ENCODE measurements at regions not wholly inside any gene's neighbourhood (a gene's known extent, or its start where the extent isn't known, plus 50 kb on each side); places are given as distances from the start of the nearest gene placed in this dataset.
"Not testable (repeated sequence)": the region's sequence is repeated elsewhere in the genome, so short reads cannot be mapped to it uniquely, and the experiment has no call there.

GRCh38 chrX:131595120-131595519 lies 51.2 kb downstream of the OR13H1 start:
- Mint-ChIP-seq H3K4me1 (no peaks in the 10 kb centered on the region), H3K4me3 (no peak overlapping the region), H3K36me3 (no peaks in the 10 kb centered on the region), H3K27me3 (no peaks in the 10 kb centered on the region), H3K9me3 (no peaks in the 10 kb centered on the region), H3K27ac (no peak overlapping the region)
- CTCF ChIA-PET: no interaction called here
- DNase-seq: no peak

GRCh38 chrX:131607792-131608369 lies 64.0 kb downstream of the OR13H1 start:
- no peaks in the 10 kb centered on the region for H3K36me3 Mint-ChIP-seq
- H3K4me1 Mint-ChIP-seq: no peaks in the 10 kb centered on the region
- H3K9me3 Mint-ChIP-seq: no peaks in the 10 kb centered on the region
- CTCF ChIA-PET: no interaction called here
- no peak overlapping the region for H3K27ac Mint-ChIP-seq
- no peaks in the 10 kb centered on the region for H3K27me3 Mint-ChIP-seq
- no peak overlapping the region for H3K4me3 Mint-ChIP-seq
- DNase-seq: no peak

- H3K27ac Mint-ChIP-seq: no peak overlapping the region
- H3K4me1 Mint-ChIP-seq: no peaks in the 10 kb centered on the region
- no peaks in the 10 kb centered on the region for H3K27me3 Mint-ChIP-seq
- no peaks in the 10 kb centered on the region for H3K9me3 Mint-ChIP-seq
- no peak for DNase-seq
- CTCF ChIA-PET: no interaction called here
- no peaks in the 10 kb centered on the region for H3K36me3 Mint-ChIP-seq
- H3K4me3 Mint-ChIP-seq: no peak overlapping the region
Measured at GRCh38 chrX:131609480-131609879, 65.6 kb downstream of the OR13H1 start.

- H3K36me3 Mint-ChIP-seq: no peaks in the 10 kb centered on the region
- H3K9me3 Mint-ChIP-seq: no peaks in the 10 kb centered on the region
- no peak for DNase-seq
- no peaks in the 10 kb centered on the region for H3K27me3 Mint-ChIP-seq
- CTCF ChIA-PET: no interaction called here
- no peak overlapping the region for H3K27ac Mint-ChIP-seq
- H3K4me3 Mint-ChIP-seq: no peak overlapping the region
- H3K4me1 Mint-ChIP-seq: no peaks in the 10 kb centered on the region
Measured at GRCh38 chrX:131613260-131613659, 69.4 kb downstream of the OR13H1 start.

- no peaks in the 10 kb centered on the region for H3K4me1 Mint-ChIP-seq
- no peak overlapping the region for H3K27ac Mint-ChIP-seq
- no peaks in the 10 kb centered on the region for H3K36me3 Mint-ChIP-seq
- H3K27me3 Mint-ChIP-seq: no peaks in the 10 kb centered on the region
- no peak for DNase-seq
- CTCF ChIA-PET: no interaction called here
- no peak overlapping the region for H3K4me3 Mint-ChIP-seq
- no peaks in the 10 kb centered on the region for H3K9me3 Mint-ChIP-seq
Measured at GRCh38 chrX:131614241-131614640, 70.4 kb downstream of the OR13H1 start.

- no peak overlapping the region for H3K27ac Mint-ChIP-seq
- DNase-seq: no peak
Measured at GRCh38 chrX:131617182-131617581, 73.3 kb downstream of the OR13H1 start.

GRCh38 chrX:131621650-131622049 lies 77.8 kb downstream of the OR13H1 start:
- Mint-ChIP-seq H3K27ac (no peak overlapping the region), H3K27me3 (peaks cover 1% of the 10 kb centered on the region), H3K36me3 (no peaks in the 10 kb centered on the region), H3K9me3 (no peaks in the 10 kb centered on the region), H3K4me3 (no peak overlapping the region), H3K4me1 (no peaks in the 10 kb centered on the region)
- CTCF ChIA-PET: no interaction called here
- no peak for DNase-seq

More at GRCh38 chrX:131617182-131617581, 73.3 kb downstream of the OR13H1 start:
- H3K4me1 Mint-ChIP-seq: no peaks in the 10 kb centered on the region
- H3K27me3 Mint-ChIP-seq: no peaks in the 10 kb centered on the region
- CTCF ChIA-PET: no interaction called here
- no peaks in the 10 kb centered on the region for H3K36me3 Mint-ChIP-seq
- no peak overlapping the region for H3K4me3 Mint-ChIP-seq
- no peaks in the 10 kb centered on the region for H3K9me3 Mint-ChIP-seq

- no peak overlapping the region for H3K27ac Mint-ChIP-seq
- H3K4me1 Mint-ChIP-seq: no peaks in the 10 kb centered on the region
- CTCF ChIA-PET: no interaction called here
- peaks cover 8% of the 10 kb centered on the region for H3K27me3 Mint-ChIP-seq
- H3K4me3 Mint-ChIP-seq: no peak overlapping the region
- DNase-seq: no peak
- no peaks in the 10 kb centered on the region for H3K9me3 Mint-ChIP-seq
- H3K36me3 Mint-ChIP-seq: no peaks in the 10 kb centered on the region
Measured at GRCh38 chrX:131626681-131627296, 82.9 kb downstream of the OR13H1 start.

GRCh38 chrX:131630534-131630933 lies 86.7 kb downstream of the OR13H1 start:
- Mint-ChIP-seq H3K9me3 (no peaks in the 10 kb centered on the region), H3K4me3 (no peak overlapping the region), H3K4me1 (no peaks in the 10 kb centered on the region), H3K27me3 (peaks cover 8% of the 10 kb centered on the region), H3K27ac (no peak overlapping the region), H3K36me3 (no peaks in the 10 kb centered on the region)
- DNase-seq: no peak
- CTCF ChIA-PET: no interaction called here

GRCh38 chrX:131633285-131633917 lies 89.5 kb downstream of the OR13H1 start:
- Mint-ChIP-seq H3K36me3 (no peaks in the 10 kb centered on the region), H3K9me3 (no peaks in the 10 kb centered on the region), H3K27ac (no peak overlapping the region), H3K27me3 (no peaks in the 10 kb centered on the region), H3K4me1 (no peaks in the 10 kb centered on the region), H3K4me3 (no peak overlapping the region)
- CTCF ChIA-PET: interaction anchor here (0.5 to 1.1 kb wide), 5 partner anchors 9 to 638 kb away, joined by 3 to 4 read pairs (median 3); no protein-coding TSS in a partner anchor
- peak; percentile 50 for DNase-seq

GRCh38 chrX:131634900-131635299 lies 91.0 kb downstream of the OR13H1 start:
- H3K36me3 Mint-ChIP-seq: no peaks in the 10 kb centered on the region
- DNase-seq: no peak
- CTCF ChIA-PET: no interaction called here
- H3K27ac Mint-ChIP-seq: no peak overlapping the region
- no peak overlapping the region for H3K4me3 Mint-ChIP-seq
- no peaks in the 10 kb centered on the region for H3K9me3 Mint-ChIP-seq
- H3K4me1 Mint-ChIP-seq: no peaks in the 10 kb centered on the region
- no peaks in the 10 kb centered on the region for H3K27me3 Mint-ChIP-seq

- no peak for DNase-seq
- H3K4me3 Mint-ChIP-seq: no peak overlapping the region
- no peaks in the 10 kb centered on the region for H3K27me3 Mint-ChIP-seq
- CTCF ChIA-PET: no interaction called here
- H3K27ac Mint-ChIP-seq: no peak overlapping the region
- H3K4me1 Mint-ChIP-seq: no peaks in the 10 kb centered on the region
- no peaks in the 10 kb centered on the region for H3K9me3 Mint-ChIP-seq
- H3K36me3 Mint-ChIP-seq: no peaks in the 10 kb centered on the region
Measured at GRCh38 chrX:131646106-131646505, 102.2 kb downstream of the OR13H1 start.

- H3K27me3 Mint-ChIP-seq: no peaks in the 10 kb centered on the region
- DNase-seq: no peak
- no peaks in the 10 kb centered on the region for H3K4me1 Mint-ChIP-seq
- H3K36me3 Mint-ChIP-seq: no peaks in the 10 kb centered on the region
- H3K9me3 Mint-ChIP-seq: no peaks in the 10 kb centered on the region
- no peak overlapping the region for H3K27ac Mint-ChIP-seq
- CTCF ChIA-PET: no interaction called here
- H3K4me3 Mint-ChIP-seq: no peak overlapping the region
Measured at GRCh38 chrX:131649741-131650140, 105.9 kb downstream of the OR13H1 start.

GRCh38 chrX:131650637-131651410 lies 107.0 kb downstream of the OR13H1 start:
- Mint-ChIP-seq H3K4me3 (no peak overlapping the region), H3K9me3 (no peaks in the 10 kb centered on the region), H3K36me3 (no peaks in the 10 kb centered on the region), H3K4me1 (no peaks in the 10 kb centered on the region), H3K27me3 (no peaks in the 10 kb centered on the region), H3K27ac (no peak overlapping the region)
- DNase-seq: no peak
- CTCF ChIA-PET: interaction anchor here (1.0 kb wide), 1 partner anchor 26 kb away, joined by 3 read pairs; no protein-coding TSS in a partner anchor

GRCh38 chrX:131663726-131664125 lies 119.9 kb downstream of the OR13H1 start:
- CTCF ChIA-PET, H3K27ac Mint-ChIP-seq, H3K4me1 Mint-ChIP-seq, H3K4me3 Mint-ChIP-seq, H3K36me3 Mint-ChIP-seq, DNase-seq, H3K27me3 Mint-ChIP-seq, H3K9me3 Mint-ChIP-seq: not testable (repeated sequence)

Data from activated naive CD4-positive, alpha-beta T cell treated with anti-CD3 and anti-CD28 coated beads, Interleukin-2, amount 10 ng/mL, durations not matched to agents 7 days and 5 days (primary cell).